GM12878 (cell line): ENCODE measurements at regions not wholly inside any gene's neighbourhood (a gene's known extent, or its start where the extent isn't known, plus 50 kb on each side); places are given as distances from the start of the nearest gene placed in this dataset.

Source experiments
- ATAC-seq: fragments of 200-7000 bp; cut with Tn5 transposase; 3 replicates; pipeline ENCODE4 v1.9.1; 2020; ENCODE audit warnings: mild to moderate bottlenecking, moderate library complexity
- BruUV-seq: library from RNA; stranded (reverse); fragments of 400-500 nt; replicated peaks from 2 replicates; lab custom pipeline; 2021; lab: Mats Ljungman, UMichigan
- CTCF ChIA-PET: fragments of 300-600 bp; sonication (Branson Sonifier 250); formaldehyde crosslinking; extraction: SDS; loops from one replicate; lab custom pipeline; 2021; ENCODE audit warnings: inconsistent platforms; lab: Yijun Ruan, JAX
- POLR2A ChIA-PET: fragments of 350-600 bp; formaldehyde crosslinking; extraction: SDS; loops from one replicate; lab custom pipeline; 2021; ENCODE audit warnings: inconsistent platforms; lab: Charles Lee
- RAD21 ChIA-PET: fragments of 300-600 bp; sonication (Branson Sonifier 250); formaldehyde crosslinking; loops from one replicate; lab custom pipeline; 2023; ENCODE audit warnings: antibody characterized with exemption; ENCODE audit not compliant: unreplicated experiment; lab: Charles Lee
- SMC1A ChIA-PET: fragments of 300-600 bp; sonication (Branson Sonifier 250); formaldehyde crosslinking; loops from one replicate; lab custom pipeline; 2023; ENCODE audit not compliant: unreplicated experiment, uncharacterized antibody; lab: Charles Lee
- DNase-seq: peaks from one replicate; pipeline ENCODE4 v3.0.0-alpha.2; 2011; ENCODE audit warnings: low read depth, low spot score
- FAIRE-seq: peaks from 3 replicates; lab custom pipeline; 2011; peaks lifted over from hg19 to GRCh38; lab: Jason Lieb, UNC
- H2AFZ ChIP-seq: 2 replicates; pipeline ENCODE4 v1.6.0; 2011; ENCODE audit warnings: low read depth, low read length, control low read depth; ENCODE audit not compliant: control insufficient read depth
- H3K27ac ChIP-seq: 2 replicates; pipeline ENCODE4 v1.5.1; 2011; ENCODE audit warnings: control low read depth; ENCODE audit not compliant: control insufficient read depth, insufficient read depth
- H3K27me3 ChIP-seq, 2 experiments: replicated peaks in 1 of 2; 2 replicates each; pipeline versions ENCODE4 v1.6.0 to v1.6.1; 2011; ENCODE audit warnings: low read length in 1 of 2; ENCODE audit not compliant: control insufficient read depth in 2 of 2, insufficient read depth in 2 of 2
- H3K36me3 ChIP-seq, 2 experiments: 2 replicates each; pipeline ENCODE4 v1.5.1; 2011; ENCODE audit warnings: low read length in 1 of 2; ENCODE audit not compliant: control insufficient read depth in 2 of 2, insufficient read depth in 2 of 2
- H3K4me1 ChIP-seq: 2 replicates; pipeline ENCODE4 v1.6.1; 2011; ENCODE audit warnings: mild to moderate bottlenecking, low read length, moderate library complexity, mixed read lengths; ENCODE audit not compliant: control insufficient read depth, insufficient read depth
- H3K4me2 ChIP-seq: 2 replicates; pipeline ENCODE4 v1.6.0; 2011; ENCODE audit warnings: control low read depth; ENCODE audit not compliant: control insufficient read depth, insufficient read depth
- H3K4me3 ChIP-seq: fragments of 200-600 bp; sonication (generic); 2 replicates; pipeline ENCODE4 v1.5.1; 2016
- H3K79me2 ChIP-seq: 2 replicates; pipeline ENCODE4 v1.6.0; 2011; ENCODE audit warnings: low read length; ENCODE audit not compliant: control insufficient read depth, insufficient read depth
- H3K9ac ChIP-seq: 2 replicates; pipeline ENCODE4 v1.8.0; 2011; ENCODE audit warnings: low read length, control low read depth, mixed read lengths; ENCODE audit not compliant: control insufficient read depth, insufficient read depth
- H3K9me3 ChIP-seq: replicated peaks from 3 replicates; pipeline ENCODE4 v1.5.1; 2011; ENCODE audit warnings: mild to moderate bottlenecking, low read length; ENCODE audit not compliant: control insufficient read depth, insufficient read depth
- H4K20me1 ChIP-seq: 2 replicates; pipeline ENCODE4 v1.6.0; 2011; ENCODE audit not compliant: control insufficient read depth, insufficient read depth
- ATF7 ChIP-seq: fragments of 450-650 bp; IDR thresholded peaks from 2 replicates; pipeline ENCODE4 v1.6.1; 2016; ENCODE audit warnings: low read depth, mild to moderate bottlenecking
- BCLAF1 ChIP-seq: fragments of 450-650 bp; IDR thresholded peaks from 2 replicates; pipeline ENCODE4 v1.6.1; 2017; ENCODE audit warnings: antibody characterized with exemption, mild to moderate bottlenecking, moderate library complexity
- CBFB ChIP-seq: IDR thresholded peaks from 2 replicates; pipeline ENCODE4 v1.6.1; 2016; ENCODE audit warnings: antibody characterized with exemption, low read depth
- CBX5 ChIP-seq: sonication (generic); IDR thresholded peaks from 2 replicates; pipeline ENCODE4 v1.6.1; 2016; ENCODE audit warnings: low read depth, moderate library complexity, mild to moderate bottlenecking, inconsistent platforms
- ELK1 ChIP-seq: IDR thresholded peaks from 2 replicates; pipeline ENCODE4 v1.6.1; 2012; ENCODE audit warnings: low read depth, low read length, improper control_type of control experiment
- ESRRA ChIP-seq: IDR thresholded peaks from 2 replicates; pipeline ENCODE4 v1.6.1; 2012; ENCODE audit warnings: mild to moderate bottlenecking, low read length, improper control_type of control experiment
- FOXK2 ChIP-seq: fragments of 450-650 bp; IDR thresholded peaks from 2 replicates; pipeline ENCODE4 v1.6.1; 2017; ENCODE audit warnings: mild to moderate bottlenecking, moderate library complexity
- GATAD2B ChIP-seq: fragments of 450-650 bp; conservative IDR thresholded peaks from 2 replicates; pipeline ENCODE4 v1.6.1; 2017; ENCODE audit warnings: low read depth, mild to moderate bottlenecking, moderate library complexity
- NRF1 ChIP-seq: conservative IDR thresholded peaks from 2 replicates; pipeline ENCODE4 v1.6.1; 2011; ENCODE audit warnings: mild to moderate bottlenecking, low read depth, low read length, improper control_type of control experiment
- PBX3 ChIP-seq: IDR thresholded peaks from 2 replicates; pipeline ENCODE4 v1.6.1; 2011; ENCODE audit warnings: mild to moderate bottlenecking, low read depth, low read length, moderate library complexity; ENCODE audit not compliant: insufficient replicate concordance
- PML ChIP-seq: IDR thresholded peaks from 2 replicates; pipeline ENCODE4 v1.6.1; 2012; ENCODE audit warnings: low read length, inconsistent platforms
- SMAD5 ChIP-seq: IDR thresholded peaks from 2 replicates; pipeline ENCODE4 v1.6.1; 2016; ENCODE audit warnings: antibody characterized with exemption, low read depth
- SUZ12 ChIP-seq: fragments of 200-600 bp; sonication (generic); IDR thresholded peaks from one replicate; pipeline ENCODE4 v1.6.1; 2018; ENCODE audit warnings: antibody characterized with exemption, mild to moderate bottlenecking; ENCODE audit not compliant: unreplicated experiment
- YBX1 ChIP-seq: fragments of 450-650 bp; IDR thresholded peaks from 2 replicates; pipeline ENCODE4 v1.6.1; 2016; ENCODE audit warnings: antibody characterized with exemption
- ZNF622 ChIP-seq: fragments of 450-650 bp; IDR thresholded peaks from 2 replicates; pipeline ENCODE4 v1.6.1; 2017; ENCODE audit warnings: mild to moderate bottlenecking, inconsistent platforms
- whole genome bisulfite sequencing: methylation state at CpG from one replicate; pipeline ENCODE4 v1.1.6; 2016; ENCODE audit warnings: low lambda C conversion rate; ENCODE audit not compliant: insufficient replicate concordance, insufficient coverage; ENCODE audit errors: missing lambda C conversion rate; 5-methylcytosine and 5-hydroxymethylcytosine counted together
- in situ Hi-C: fragments of 300-500 bp; cut with MboI; formaldehyde crosslinking; loops from 9 replicates; pipeline ENCODE4 v1.14.3; 2018; ENCODE audit warnings: mixed read lengths
- intact Hi-C: fragments of 100-400 bp; cut with micrococcal nuclease; formaldehyde crosslinking; loops from one replicate; pipeline ENCODE4 v1.14.2; 2022; ENCODE audit not compliant: unreplicated experiment
- TF ChIP-seq, protein P1 (sequence below): fragments of 150-350 bp; IDR thresholded peaks from 2 replicates; pipeline ENCODE4 v1.6.1; 2014; ENCODE audit warnings: mild to moderate bottlenecking, low read depth, low read length

DNA sequence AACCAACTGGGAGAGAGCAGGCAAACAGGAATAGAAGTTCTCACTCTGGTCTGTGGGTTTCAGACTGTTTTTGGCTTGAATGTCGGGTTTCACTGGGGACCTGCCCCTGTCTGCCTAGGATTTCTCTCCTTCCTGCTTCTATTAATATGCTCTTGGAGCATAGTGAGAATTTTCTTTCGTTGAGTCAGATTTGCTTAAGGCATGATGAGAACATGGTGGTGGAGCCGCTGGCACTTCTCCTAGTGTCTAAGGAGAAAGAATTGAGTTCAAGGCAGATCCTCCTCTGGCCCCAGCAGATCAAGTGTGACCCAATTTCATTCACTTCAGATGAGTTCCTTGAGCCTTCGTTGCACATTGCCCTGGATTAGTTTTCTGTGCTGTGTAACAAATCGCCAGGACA, 103.9 kb upstream of the HS6ST1 start:
- TF ChIP-seq YBX1: no peak
- TF ChIP-seq FOXK2: no peak
- TF ChIP-seq SMAD5: no peak
- TF ChIP-seq, protein P1, sequence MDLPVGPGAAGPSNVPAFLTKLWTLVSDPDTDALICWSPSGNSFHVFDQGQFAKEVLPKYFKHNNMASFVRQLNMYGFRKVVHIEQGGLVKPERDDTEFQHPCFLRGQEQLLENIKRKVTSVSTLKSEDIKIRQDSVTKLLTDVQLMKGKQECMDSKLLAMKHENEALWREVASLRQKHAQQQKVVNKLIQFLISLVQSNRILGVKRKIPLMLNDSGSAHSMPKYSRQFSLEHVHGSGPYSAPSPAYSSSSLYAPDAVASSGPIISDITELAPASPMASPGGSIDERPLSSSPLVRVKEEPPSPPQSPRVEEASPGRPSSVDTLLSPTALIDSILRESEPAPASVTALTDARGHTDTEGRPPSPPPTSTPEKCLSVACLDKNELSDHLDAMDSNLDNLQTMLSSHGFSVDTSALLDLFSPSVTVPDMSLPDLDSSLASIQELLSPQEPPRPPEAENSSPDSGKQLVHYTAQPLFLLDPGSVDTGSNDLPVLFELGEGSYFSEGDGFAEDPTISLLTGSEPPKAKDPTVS: no peak
- no peak for TF ChIP-seq CBX5
- TF ChIP-seq ELK1: no peak
- TF ChIP-seq ATF7: no peak
- no peak for TF ChIP-seq SUZ12
- TF ChIP-seq BCLAF1: no peak
- no peak for TF ChIP-seq PBX3
- no peak for TF ChIP-seq CBFB
- no peak for TF ChIP-seq NRF1
- TF ChIP-seq ESRRA: no peak
- no peak for TF ChIP-seq ZNF622
- TF ChIP-seq PML: no peak
- TF ChIP-seq GATAD2B: no peak
- Histone ChIP-seq H4K20me1 (no peaks in the 10 kb centered on the region), H3K4me3 (no peak overlapping the region), H3K4me2 (no peak overlapping the region), H3K9me3 (no peaks in the 10 kb centered on the region), H3K36me3 (no peaks in the 10 kb centered on the region), H3K9ac (no peak overlapping the region), H3K79me2 (no peaks in the 10 kb centered on the region), H3K27me3 (peaks cover 0 to 4% of the 10 kb centered on the region in 2 experiments; a peak in 2 of 4 replicates), H3K27ac (no peak overlapping the region), H2AFZ (no peak overlapping the region), H3K4me1 (no peaks in the 10 kb centered on the region)
- in situ Hi-C loops: no loop called here
- ChIA-PET RAD21 (no interaction called here), CTCF (interaction anchor here (1.0 kb wide), 1 partner anchor 1432 kb away, joined by 3 read pairs; no protein-coding TSS in a partner anchor), POLR2A (no interaction called here), SMC1A (no interaction called here)
- FAIRE-seq (no peak), DNase-seq (no peak), ATAC-seq (no peak)
- BruUV-seq: no TSS peak
- intact Hi-C loops: no loop called here
- 9% methylated on average over 5 of the region's 5 CpGs for WGBS
